Activated CD4-positive, alpha-beta T cell treated with anti-CD3 and anti-CD28 coated beads, Interleukin-2, amount 50 U/mL, for 48 hours (primary cell): ENCODE measurements at regions not wholly inside any gene's neighbourhood (a gene's known extent, or its start where the extent isn't known, plus 50 kb on each side); places are given as distances from the start of the nearest gene placed in this dataset.
"Not testable (repeated sequence)": the region's sequence is repeated elsewhere in the genome, so short reads cannot be mapped to it uniquely, and the experiment has no call there.

ENCODE experiments used
- DNase-seq, 2 experiments: peaks; one replicate each; pipeline ENCODE4 v3.0.0-alpha.2; 2020

DNA sequence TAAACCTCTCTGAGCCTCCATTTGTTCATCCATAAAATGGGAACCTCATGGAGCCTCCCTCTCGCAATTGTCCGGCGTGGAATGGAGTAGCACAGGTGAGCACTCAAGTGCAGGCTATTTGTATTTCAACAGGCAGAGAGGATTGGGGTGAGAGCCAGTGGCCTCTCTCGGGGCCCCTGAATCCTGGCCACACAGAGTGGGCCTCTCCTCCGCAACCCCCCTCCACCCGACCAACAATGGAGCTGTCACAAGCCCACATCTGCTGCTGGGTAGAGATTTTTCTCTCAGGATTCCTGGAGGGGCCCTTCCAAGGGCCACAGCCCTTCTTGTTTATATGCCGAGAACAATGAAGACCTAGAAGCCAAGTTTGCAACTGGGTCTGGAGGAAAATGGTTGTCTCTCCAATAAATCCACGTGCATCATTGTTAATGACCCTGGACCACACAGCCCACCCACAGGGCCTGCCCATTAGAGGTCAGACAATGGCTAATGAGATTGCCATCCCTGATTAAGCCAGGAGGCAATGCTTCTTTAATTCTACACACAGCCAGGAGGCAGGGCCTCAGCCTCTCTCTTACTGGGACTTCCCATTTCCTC, 233.0 kb downstream of the ANKRD60 start:
- DNase-seq, result no peak

- DNase-seq, result no peak
Measured at GRCh38 chr20:57993716-57994431, 234.6 kb downstream of the ANKRD60 start.

GRCh38 chr20:57991211-57991881, 237.1 kb downstream of the ANKRD60 start:
- DNase-seq, result peak in 1 of 2 experiments; percentile 9

- DNase-seq, result no peak
Measured at GRCh38 chr20:57990396-57990987, 238.0 kb downstream of the ANKRD60 start.

GRCh38 chr20:57988828-57989227, 239.6 kb downstream of the ANKRD60 start:
- no peak for DNase-seq

GRCh38 chr20:57988422-57988821, 240.0 kb downstream of the ANKRD60 start:
- DNase-seq, result no peak

GRCh38 chr20:57987659-57988058, 240.8 kb downstream of the ANKRD60 start:
- no peak for DNase-seq

GRCh38 chr20:57986666-57987065, 241.8 kb downstream of the ANKRD60 start:
- no peak for DNase-seq

- DNase-seq, result no peak
Measured at GRCh38 chr20:57985278-57985677, 243.2 kb downstream of the ANKRD60 start.

GRCh38 chr20:57983082-57983481, 245.4 kb downstream of the ANKRD60 start:
- no peak for DNase-seq

- no peak for DNase-seq
Measured at GRCh38 chr20:57980506-57980905, 247.9 kb downstream of the ANKRD60 start.

DNA sequence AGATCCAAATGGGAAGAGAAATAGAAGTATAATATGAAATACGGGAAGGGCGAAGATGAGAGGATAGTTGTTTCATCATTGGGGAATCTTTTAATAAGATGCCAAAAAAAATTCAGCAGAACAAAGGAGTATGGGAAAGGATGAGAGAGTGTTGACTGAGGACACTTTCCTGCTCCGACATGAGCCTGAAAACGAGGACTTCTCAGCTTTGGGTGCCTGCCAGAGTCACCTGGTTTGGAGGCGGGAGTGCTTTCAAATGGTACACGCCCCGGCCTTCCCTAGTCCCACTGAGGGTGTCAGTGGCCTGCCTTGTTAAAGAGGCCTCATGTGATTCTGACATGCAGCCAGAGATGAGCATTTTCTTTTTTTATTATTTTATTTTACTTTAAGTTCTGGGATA, 250.9 kb downstream of the ANKRD60 start:
- DNase-seq, result no peak

- no peak for DNase-seq
Measured at GRCh38 chr20:57977141-57977540, 251.3 kb downstream of the ANKRD60 start.

- no peak for DNase-seq
Measured at GRCh38 chr20:57974863-57975262, 253.6 kb downstream of the ANKRD60 start.

DNA sequence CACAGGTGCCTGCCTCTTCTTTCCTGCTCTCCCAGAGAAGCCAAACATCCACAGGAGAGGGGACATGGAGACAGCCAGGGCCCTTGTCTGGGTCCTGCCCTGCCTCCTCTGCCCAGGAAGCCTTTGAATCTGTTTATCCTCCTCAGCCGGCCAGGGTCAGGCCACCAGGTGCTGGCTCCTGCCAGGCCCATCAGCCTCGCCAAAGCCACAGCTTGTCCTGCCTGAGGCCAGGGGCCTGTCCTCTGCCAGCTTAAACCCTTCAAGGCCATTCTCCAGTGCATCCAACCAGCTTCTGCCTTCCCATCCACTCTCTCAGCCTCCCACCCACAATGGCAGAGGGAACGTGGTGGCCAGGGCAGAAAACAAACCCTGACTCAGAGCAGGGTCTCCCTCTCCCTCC, 254.6 kb downstream of the ANKRD60 start:
- no peak for DNase-seq

- not testable (repeated sequence) for DNase-seq
Measured at GRCh38 chr20:57971583-57971982, 256.9 kb downstream of the ANKRD60 start.

- no peak for DNase-seq
Measured at GRCh38 chr20:57970856-57971255, 257.6 kb downstream of the ANKRD60 start.

- no peak for DNase-seq
Measured at GRCh38 chr20:57970116-57970515, 258.3 kb downstream of the ANKRD60 start.

DNA sequence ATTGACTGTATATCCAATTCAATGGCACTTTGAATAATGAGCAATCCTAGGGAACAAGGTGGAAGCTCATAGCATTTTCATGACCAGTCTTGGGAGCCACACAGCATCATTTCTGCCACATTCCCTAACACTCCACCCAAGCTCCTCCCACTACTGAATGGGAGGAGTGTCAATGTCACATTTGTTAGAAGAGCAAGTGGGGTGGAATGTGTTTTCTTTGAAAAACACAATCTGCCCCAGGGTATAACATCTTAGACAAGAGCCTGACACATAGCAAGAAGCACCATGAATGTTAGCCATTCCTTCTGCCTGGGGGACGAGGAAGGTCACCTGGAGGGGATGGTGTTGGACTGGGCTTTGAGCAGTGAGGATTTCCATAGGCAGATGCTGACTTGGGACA, 258.3 kb upstream of the PMEPA1 start:
- DNase-seq, result no peak

DNA sequence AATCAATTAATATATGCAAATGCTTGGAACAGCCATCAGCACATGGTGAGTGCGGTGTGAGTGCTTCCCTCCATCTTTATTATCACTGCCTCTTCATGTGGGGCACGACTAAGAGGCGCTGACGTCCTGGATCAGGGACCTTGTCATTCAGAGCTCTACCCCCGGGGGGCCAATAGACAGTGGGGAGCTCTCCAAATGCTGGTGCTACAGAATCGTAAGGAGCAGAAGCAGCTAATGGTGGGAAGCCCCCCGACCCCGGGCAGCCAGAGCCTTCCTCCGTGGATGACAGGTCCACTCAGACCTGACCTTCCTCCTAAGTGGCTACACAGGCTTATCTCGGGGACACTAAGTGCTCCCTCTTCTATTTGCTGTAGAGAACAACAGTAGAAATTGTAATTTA, 257.5 kb upstream of the PMEPA1 start:
- DNase-seq, result no peak

DNA sequence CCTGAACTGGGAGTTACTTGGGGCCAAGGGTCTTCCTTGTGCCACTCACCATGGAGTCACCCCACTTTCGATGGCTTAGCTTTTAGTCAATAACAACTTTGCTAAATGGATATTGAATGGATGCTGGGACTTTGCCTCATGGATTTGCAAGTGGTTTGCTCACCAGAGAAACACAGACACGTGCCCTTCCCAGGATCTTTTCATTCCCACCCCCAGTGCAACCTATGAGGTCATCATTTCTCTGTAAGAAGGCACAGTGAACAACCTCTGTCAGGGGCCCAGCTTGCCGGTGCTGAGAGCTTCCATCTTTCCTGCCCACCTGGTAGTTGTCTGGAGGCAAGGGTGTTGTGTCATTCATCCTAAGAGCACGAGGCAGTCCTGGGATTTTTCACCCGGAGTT, 256.8 kb upstream of the PMEPA1 start:
- no peak for DNase-seq

DNA sequence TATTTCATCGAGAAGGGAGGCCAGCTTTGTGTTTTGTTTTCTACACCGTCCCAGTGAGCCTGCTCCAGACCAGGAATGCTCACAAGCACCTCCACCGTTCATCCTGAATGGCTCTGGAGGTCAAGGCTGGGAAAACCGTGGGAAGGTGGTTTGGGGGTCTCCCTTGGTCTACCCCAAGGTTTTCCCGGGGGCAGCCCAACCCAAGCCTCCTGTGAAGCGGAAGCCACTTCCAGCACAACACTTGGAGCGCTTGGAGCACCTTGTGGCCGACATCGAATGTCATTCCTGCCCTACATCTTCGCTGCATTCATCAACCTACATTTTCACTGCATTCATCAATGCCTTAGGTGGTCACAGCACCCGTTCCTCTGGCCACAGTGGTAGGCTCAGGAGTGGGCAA, 255.6 kb upstream of the PMEPA1 start:
- DNase-seq, result no peak

GRCh38 chr20:57964011-57964862, 254.4 kb upstream of the PMEPA1 start:
- no peak for DNase-seq
